Upper lobe of left lung (tissue), 6 donors: ENCODE measurements at regions not wholly inside any gene's neighbourhood (a gene's known extent, or its start where the extent isn't known, plus 50 kb on each side); places are given as distances from the start of the nearest gene placed in this dataset.

Source experiments
- ATAC-seq, 2 donors: fragments of 200-7000 bp; cut with Tn5 transposase; one replicate each; pipeline ENCODE4 v1.9.1; 2022; ENCODE audit warnings: mild to moderate bottlenecking in 2 of 2, moderate library complexity in 2 of 2; ENCODE audit not compliant: low FRiP score in 2 of 2
- DNase-seq, 2 donors: peaks; one replicate each; pipeline ENCODE4 v3.0.0-alpha.2; 2019 to 2020
- H3K27ac ChIP-seq, 4 donors: fragments of 200-600 bp; sonication (generic); one replicate each; pipeline ENCODE4 v1.5.1; 2016 to 2019
- H3K27me3 ChIP-seq, 4 donors: fragments of 200-600 bp; sonication (generic); one replicate each; pipeline ENCODE4 v1.5.1; 2017 to 2019
- H3K36me3 ChIP-seq, 4 donors: fragments of 200-600 bp; sonication (generic); one replicate each; pipeline ENCODE4 v1.5.1; 2016 to 2019
- H3K4me1 ChIP-seq, 4 donors: fragments of 200-600 bp; sonication (generic); one replicate each; pipeline ENCODE4 v1.5.1; 2018 to 2019
- H3K4me3 ChIP-seq, 4 donors: fragments of 200-600 bp; sonication (generic); one replicate each; pipeline ENCODE4 v1.5.1; 2017 to 2019; ENCODE audit warnings: mild to moderate bottlenecking in 2 of 4, moderate library complexity in 1 of 4
- H3K9me3 ChIP-seq, 4 donors: fragments of 200-600 bp; sonication (generic); one replicate each; pipeline ENCODE4 v1.5.1; 2018 to 2019
- CTCF ChIP-seq, 6 experiments: fragments of 450-650 bp in 4 of 6; fragments of 200-600 bp in 2 of 6; sonication (generic) in 2 of 6; IDR thresholded peaks; one replicate each; pipeline ENCODE4 v1.5.1; 2016 to 2019; ENCODE audit warnings: antibody characterized with exemption in 6 of 6
- EP300 ChIP-seq, 4 donors: sonication (generic); formaldehyde crosslinking; IDR thresholded peaks; one replicate each; pipeline ENCODE4 v1.5.1; 2017; ENCODE audit warnings: antibody characterized with exemption in 4 of 4, control low read depth in 2 of 4
- POLR2A ChIP-seq, 4 donors: fragments of 450-650 bp; IDR thresholded peaks; one replicate each; pipeline ENCODE4 v1.5.1; 2016 to 2017; ENCODE audit warnings: antibody characterized with exemption in 4 of 4, mild to moderate bottlenecking in 2 of 4
- POLR2AphosphoS5 ChIP-seq, 2 donors: sonication (generic); formaldehyde crosslinking; IDR thresholded peaks; one replicate each; pipeline ENCODE4 v1.5.1; 2017; ENCODE audit warnings: antibody characterized with exemption in 2 of 2
- WGBS, 2 donors: methylation state at CpG; one replicate each; pipeline ENCODE4 v1.1.5; 2017 to 2018; 5-methylcytosine and 5-hydroxymethylcytosine counted together
- donor health status: DM: no; HTN: no; CAD: no; lungs with moderate emphysema.
- donor health status: DM: no; HTN: yes; CAD: no; lungs with severe emphysema.

GRCh38 chr6:19943042-19943441 is 105.9 kb downstream of the ID4 start:
- Histone ChIP-seq H3K9me3 (peaks cover 0 to 3% (median 0%) of the 10 kb centered on the region in 4 donors), H3K27ac (no peak overlapping the region), H3K4me3 (no peak overlapping the region), H3K27me3 (no peaks in the 10 kb centered on the region), H3K36me3 (no peaks in the 10 kb centered on the region), H3K4me1 (no peaks in the 10 kb centered on the region)
- ATAC-seq (no peak), DNase-seq (no peak)
- TF ChIP-seq CTCF (IDR thresholded peaks at IDR 0.05): no peak
- TF ChIP-seq POLR2AphosphoS5 (IDR thresholded peaks at IDR 0.05): no peak

GRCh38 chr6:19945843-19946358 is 108.7 kb downstream of the ID4 start:
- no peak for TF ChIP-seq POLR2AphosphoS5 (IDR thresholded peaks at IDR 0.05)
- TF ChIP-seq CTCF (IDR thresholded peaks at IDR 0.05): no peak
- TF ChIP-seq POLR2A (IDR thresholded peaks at IDR 0.05): no peak
- TF ChIP-seq EP300 (IDR thresholded peaks at IDR 0.05): no peak
- DNase-seq (no peak), ATAC-seq (peak in 1 of 2 donors; percentile 77)
- Histone ChIP-seq H3K36me3 (no peaks in the 10 kb centered on the region), H3K27me3 (no peaks in the 10 kb centered on the region), H3K4me1 (no peaks in the 10 kb centered on the region), H3K4me3 (no peak overlapping the region), H3K9me3 (no peaks in the 10 kb centered on the region), H3K27ac (no peak overlapping the region)
- WGBS, 2 donors: 77 to 81% methylated on average over 3 of the region's 3 CpGs

GRCh38 chr6:19949155-19949554 is 112.0 kb downstream of the ID4 start:
- Histone ChIP-seq H3K27me3 (no peaks in the 10 kb centered on the region), H3K4me3 (no peak overlapping the region), H3K27ac (no peak overlapping the region), H3K36me3 (no peaks in the 10 kb centered on the region), H3K4me1 (no peaks in the 10 kb centered on the region), H3K9me3 (no peaks in the 10 kb centered on the region)
- 86 to 91% methylated on average over 1 of the region's 1 CpG for WGBS, 2 donors
- TF ChIP-seq EP300 (IDR thresholded peaks at IDR 0.05) (no peak), POLR2AphosphoS5 (IDR thresholded peaks at IDR 0.05) (no peak), POLR2A (IDR thresholded peaks at IDR 0.05) (no peak), CTCF (IDR thresholded peaks at IDR 0.05) (no peak)
- no peak for ATAC-seq
- no peak for DNase-seq

GRCh38 chr6:19964115-19964514 is 126.9 kb downstream of the ID4 start:
- H3K27me3 ChIP-seq: no peaks in the 10 kb centered on the region
- no peak for ATAC-seq
- TF ChIP-seq POLR2AphosphoS5 (IDR thresholded peaks at IDR 0.05) (no peak), POLR2A (IDR thresholded peaks at IDR 0.05) (no peak), CTCF (IDR thresholded peaks at IDR 0.05) (no peak), EP300 (IDR thresholded peaks at IDR 0.05) (no peak)

GRCh38 chr6:19968201-19968600 is 131.0 kb downstream of the ID4 start:
- no peak overlapping the region for H3K4me3 ChIP-seq
- H3K36me3 ChIP-seq: no peaks in the 10 kb centered on the region
- 86 to 100% methylated on average over 1 of the region's 1 CpG for WGBS, 2 donors
- ATAC-seq (no peak), DNase-seq (no peak)
- H3K27ac ChIP-seq: no peak overlapping the region
- H3K4me1 ChIP-seq: no peaks in the 10 kb centered on the region
- no peaks in the 10 kb centered on the region for H3K9me3 ChIP-seq
- no peaks in the 10 kb centered on the region for H3K27me3 ChIP-seq
- TF ChIP-seq POLR2A (IDR thresholded peaks at IDR 0.05): no peak
- TF ChIP-seq CTCF (IDR thresholded peaks at IDR 0.05): no peak
- TF ChIP-seq POLR2AphosphoS5 (IDR thresholded peaks at IDR 0.05): no peak
- no peak for TF ChIP-seq EP300 (IDR thresholded peaks at IDR 0.05)

More at GRCh38 chr6:19964115-19964514, 126.9 kb downstream of the ID4 start:
- Histone ChIP-seq H3K4me1 (no peaks in the 10 kb centered on the region), H3K36me3 (no peaks in the 10 kb centered on the region), H3K4me3 (no peak overlapping the region), H3K9me3 (no peaks in the 10 kb centered on the region), H3K27ac (no peak overlapping the region)
- no peak for DNase-seq
- 68 to 73% methylated on average over 2 of the region's 2 CpGs for WGBS, 2 donors
